Esophagus muscularis mucosa (tissue), 4 donors: ENCODE measurements at regions not wholly inside any gene's neighbourhood (a gene's known extent, or its start where the extent isn't known, plus 50 kb on each side); places are given as distances from the start of the nearest gene placed in this dataset.

Experiments used
- DNase-seq: peaks from one replicate; pipeline ENCODE4 v3.0.0-alpha.2; 2017; ENCODE audit errors: extremely low spot score
- H3K27ac ChIP-seq, 4 donors: fragments of 200-600 bp; sonication (generic); replicated peaks in 1 of 4; 1 replicate in 3 of 4; 2 replicates in 1 of 4; pipeline ENCODE4 v1.5.1; 2016 to 2019; ENCODE audit warnings: mild to moderate bottlenecking in 1 of 4
- H3K27me3 ChIP-seq, 4 donors: fragments of 200-600 bp; sonication (generic); one replicate each; pipeline versions ENCODE4 v1.5.1 to v1.6.0; 2016 to 2019
- H3K36me3 ChIP-seq, 4 donors: fragments of 200-600 bp; sonication (generic); one replicate each; pipeline ENCODE4 v1.5.1; 2016 to 2019
- H3K4me1 ChIP-seq, 4 donors: fragments of 200-600 bp; sonication (generic); one replicate each; pipeline ENCODE4 v1.5.1; 2016 to 2019
- H3K4me3 ChIP-seq, 4 donors: fragments of 200-600 bp; sonication (generic); 1 replicate in 2 of 4; 2 replicates in 2 of 4; pipeline ENCODE4 v1.5.1; 2016 to 2019; ENCODE audit warnings: mild to moderate bottlenecking in 4 of 4, moderate library complexity in 1 of 4
- H3K9me3 ChIP-seq, 4 donors: fragments of 200-600 bp; sonication (generic); 1 replicate in 3 of 4; 2 replicates in 1 of 4; pipeline ENCODE4 v1.5.1; 2016 to 2019
- CTCF ChIP-seq, 3 experiments: fragments of 200-600 bp in 2 of 3; fragments of 450-650 bp in 1 of 3; sonication (generic) in 2 of 3; IDR thresholded peaks; one replicate each; pipeline ENCODE4 v1.5.1; 2017 to 2019; ENCODE audit warnings: antibody characterized with exemption in 3 of 3, mild to moderate bottlenecking in 2 of 3, moderate library complexity in 1 of 3
- EP300 ChIP-seq: sonication (generic); formaldehyde crosslinking; IDR thresholded peaks from one replicate; pipeline ENCODE4 v1.6.1; 2017; ENCODE audit warnings: antibody characterized with exemption
- POLR2A ChIP-seq: fragments of 450-650 bp; IDR thresholded peaks from one replicate; pipeline ENCODE4 v1.6.1; 2017; ENCODE audit warnings: antibody characterized with exemption, moderate library complexity, mild to moderate bottlenecking, low read depth
- POLR2AphosphoS5 ChIP-seq, 2 donors: sonication (generic); formaldehyde crosslinking; IDR thresholded peaks; one replicate each; pipeline ENCODE4 v1.6.1; 2017; ENCODE audit warnings: antibody characterized with exemption in 2 of 2
- WGBS: methylation state at CpG from one replicate; pipeline ENCODE4 v1.1.5; 2018; 5-methylcytosine and 5-hydroxymethylcytosine counted together
- intact Hi-C: fragments of 100-400 bp; cut with DNase I; formaldehyde crosslinking; loops from one replicate; pipeline ENCODE4 v1.15.1; 2023

- Histone ChIP-seq H3K36me3 (no peaks in the 10 kb centered on the region), H3K4me3 (no peak overlapping the region), H3K27me3 (peaks cover 0 to 37% (median 0%) of the 10 kb centered on the region in 4 donors), H3K4me1 (peaks cover 0 to 26% (median 20%) of the 10 kb centered on the region in 4 donors), H3K27ac (no peak overlapping the region), H3K9me3 (peaks cover 0 to 6% (median 0%) of the 10 kb centered on the region in 4 donors)
- 81% methylated on average over 11 of the region's 16 CpGs for WGBS
- intact Hi-C loops, result no loop called here
- no peak for DNase-seq
- no peak for TF ChIP-seq CTCF (IDR thresholded peaks at IDR 0.05)
- TF ChIP-seq EP300, result no peak
- TF ChIP-seq POLR2A, result no peak
Observed at GRCh38 chr1:5495596-5496410, 496.4 kb downstream of the NPHP4 start.

GRCh38 chr1:5494518-5494917, 497.7 kb downstream of the NPHP4 start:
- no peak overlapping the region for H3K4me3 ChIP-seq
- peaks cover 0 to 6% (median 0%) of the 10 kb centered on the region in 4 donors for H3K9me3 ChIP-seq
- peak overlapping the region in 1 of 4 donors; percentile 52 for H3K27ac ChIP-seq
- no peaks in the 10 kb centered on the region for H3K36me3 ChIP-seq
- TF ChIP-seq POLR2AphosphoS5 (IDR thresholded peaks at IDR 0.05) (peak in 1 of 2 donors; percentile 48), POLR2A (no peak)
- 44% methylated on average over 7 of the region's 7 CpGs for WGBS
- H3K4me1 ChIP-seq, result peaks cover 0 to 26% (median 20%) of the 10 kb centered on the region in 4 donors
- DNase-seq, result no peak
- intact Hi-C loops, result no loop called here
- peaks cover 0 to 48% (median 0%) of the 10 kb centered on the region in 4 donors for H3K27me3 ChIP-seq

GRCh38 chr1:5493851-5494311, 498.3 kb downstream of the NPHP4 start:
- no peak for DNase-seq
- no peak for TF ChIP-seq CTCF (IDR thresholded peaks at IDR 0.05)
- TF ChIP-seq POLR2AphosphoS5 (IDR thresholded peaks at IDR 0.05), result no peak
- no peak for TF ChIP-seq EP300
- no peak for TF ChIP-seq POLR2A
- H3K4me3 ChIP-seq, result no peak overlapping the region
- H3K27me3 ChIP-seq, result peaks cover 0 to 53% (median 0%) of the 10 kb centered on the region in 4 donors
- 36% methylated on average over 9 of the region's 9 CpGs for WGBS
- peaks cover 0 to 26% (median 20%) of the 10 kb centered on the region in 4 donors for H3K4me1 ChIP-seq
- H3K36me3 ChIP-seq, result no peaks in the 10 kb centered on the region
- intact Hi-C loops, result no loop called here
- H3K27ac ChIP-seq, result peak overlapping the region in 2 of 4 donors; percentile 20 to 52
- peaks cover 0 to 6% (median 0%) of the 10 kb centered on the region in 4 donors for H3K9me3 ChIP-seq

GRCh38 chr1:5493275-5493674, 498.9 kb downstream of the NPHP4 start:
- no peaks in the 10 kb centered on the region for H3K36me3 ChIP-seq
- TF ChIP-seq POLR2AphosphoS5 (IDR thresholded peaks at IDR 0.05) (no peak), POLR2A (no peak), EP300 (no peak), CTCF (IDR thresholded peaks at IDR 0.05) (no peak)
- H3K4me3 ChIP-seq, result no peak overlapping the region
- intact Hi-C loops, result no loop called here
- peaks cover 0 to 54% (median 0%) of the 10 kb centered on the region in 4 donors for H3K27me3 ChIP-seq
- WGBS, result 82% methylated on average over 4 of the region's 4 CpGs
- H3K4me1 ChIP-seq, result peaks cover 0 to 26% (median 20%) of the 10 kb centered on the region in 4 donors
- peak overlapping the region in 1 of 4 donors; percentile 52 for H3K27ac ChIP-seq
- DNase-seq, result no peak
- H3K9me3 ChIP-seq, result peaks cover 0 to 6% (median 0%) of the 10 kb centered on the region in 4 donors

GRCh38 chr1:5492846-5493245, 499.4 kb downstream of the NPHP4 start:
- WGBS, result 92% methylated on average over 4 of the region's 4 CpGs
- no peak for DNase-seq

More at GRCh38 chr1:5492846-5493245, 499.4 kb downstream of the NPHP4 start:
- peaks cover 0 to 55% (median 0%) of the 10 kb centered on the region in 4 donors for H3K27me3 ChIP-seq
- no peak overlapping the region for H3K4me3 ChIP-seq
- no peak overlapping the region for H3K27ac ChIP-seq
- H3K36me3 ChIP-seq, result no peaks in the 10 kb centered on the region
- TF ChIP-seq CTCF (IDR thresholded peaks at IDR 0.05), result no peak
- no peak for TF ChIP-seq POLR2A
- no peak for TF ChIP-seq EP300
- TF ChIP-seq POLR2AphosphoS5 (IDR thresholded peaks at IDR 0.05), result no peak
- peaks cover 0 to 6% (median 0%) of the 10 kb centered on the region in 4 donors for H3K9me3 ChIP-seq
- H3K4me1 ChIP-seq, result peaks cover 0 to 26% (median 20%) of the 10 kb centered on the region in 4 donors
- intact Hi-C loops, result no loop called here
